ENCODE measurements at regions not wholly inside any gene's neighbourhood (a gene's known extent, or its start where the extent isn't known, plus 50 kb on each side); places are given as distances from the start of the nearest gene placed in this dataset.
A peak's percentile ranks its signal among the peaks of the same experiment; 100 is the strongest.

DNA sequence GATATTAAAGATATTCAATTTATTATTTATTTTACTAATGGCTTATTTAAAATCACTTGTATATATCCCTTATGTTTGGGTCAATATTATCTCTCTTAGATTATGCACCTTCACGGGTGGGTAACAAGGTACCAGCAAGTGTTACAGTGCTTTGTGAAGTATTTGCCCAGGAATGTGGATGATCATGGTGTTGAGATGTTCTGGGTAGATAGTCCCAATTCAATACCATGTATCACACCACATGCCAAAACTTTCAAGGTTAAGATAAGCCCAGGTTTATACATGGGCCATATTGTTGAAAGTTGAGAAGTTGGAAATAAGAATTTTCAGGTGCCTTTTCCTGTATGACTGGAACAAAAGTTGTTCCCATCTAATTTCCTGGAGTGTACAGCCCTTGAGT lies 131.3 kb upstream of the RASSF8 start:
- DNase-seq (ENCODE audit: low spot score): no peak

DNA sequence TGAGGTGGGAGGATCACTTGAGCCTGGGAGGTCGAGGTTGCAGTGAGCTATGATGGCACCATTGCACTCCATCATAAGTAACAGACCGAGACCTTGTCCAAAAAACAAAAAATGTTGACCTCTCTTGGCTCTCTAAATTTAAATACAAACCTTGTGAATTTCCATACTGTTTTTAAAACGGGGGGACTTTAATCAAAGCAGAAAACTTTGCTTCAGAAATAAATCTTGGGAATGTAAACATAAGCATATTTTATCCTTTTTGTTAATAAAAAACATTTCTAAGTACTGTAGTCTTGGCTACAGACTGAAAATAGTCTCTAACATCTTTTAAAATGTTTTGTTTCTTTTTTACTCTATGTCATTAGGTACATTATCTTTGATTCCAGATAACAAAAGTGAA lies 130.7 kb upstream of the RASSF8 start:
- no peak for DNase-seq (ENCODE audit: low spot score)

DNA sequence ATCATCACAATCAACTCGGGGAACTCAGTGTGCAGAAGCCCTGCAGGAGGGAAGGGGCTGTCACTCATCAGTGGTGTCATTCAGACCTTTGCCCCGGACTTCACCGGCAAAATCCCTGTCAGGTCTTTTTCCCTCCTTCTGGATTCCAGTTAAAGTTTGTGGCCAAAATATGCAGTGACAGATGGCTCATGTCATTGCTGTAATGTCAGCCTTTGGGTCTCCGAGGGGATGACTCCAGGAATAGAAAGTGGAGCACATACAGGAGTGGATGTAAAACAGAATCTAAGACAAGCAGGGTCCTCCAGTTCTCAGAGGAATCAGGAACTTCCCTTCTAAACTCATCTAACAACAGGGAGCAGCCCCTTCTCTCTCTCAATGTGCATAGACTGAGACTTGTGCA lies 130.3 kb upstream of the RASSF8 start:
- no peak for DNase-seq (ENCODE audit: low spot score)

DNA sequence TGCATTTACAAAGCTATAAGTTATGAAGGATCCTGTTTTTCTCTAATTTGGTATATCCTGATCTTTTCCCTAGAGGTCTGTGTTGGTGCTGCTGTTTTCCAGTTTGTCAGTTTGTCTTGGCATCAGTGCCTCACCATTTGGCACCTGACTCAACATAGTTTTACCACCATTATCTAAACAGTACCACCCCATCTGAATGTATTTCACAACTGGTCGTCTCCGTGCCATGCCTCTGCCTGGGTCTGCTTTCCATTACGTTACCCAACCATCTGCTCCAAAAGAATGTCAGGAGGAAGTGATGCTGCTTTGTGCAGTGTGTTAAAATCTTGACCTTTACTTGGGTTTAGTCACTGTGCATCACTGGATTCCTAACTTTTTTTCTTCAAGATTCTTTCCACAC lies 129.3 kb upstream of the RASSF8 start:
- DNase-seq (ENCODE audit: low spot score): no peak

DNA sequence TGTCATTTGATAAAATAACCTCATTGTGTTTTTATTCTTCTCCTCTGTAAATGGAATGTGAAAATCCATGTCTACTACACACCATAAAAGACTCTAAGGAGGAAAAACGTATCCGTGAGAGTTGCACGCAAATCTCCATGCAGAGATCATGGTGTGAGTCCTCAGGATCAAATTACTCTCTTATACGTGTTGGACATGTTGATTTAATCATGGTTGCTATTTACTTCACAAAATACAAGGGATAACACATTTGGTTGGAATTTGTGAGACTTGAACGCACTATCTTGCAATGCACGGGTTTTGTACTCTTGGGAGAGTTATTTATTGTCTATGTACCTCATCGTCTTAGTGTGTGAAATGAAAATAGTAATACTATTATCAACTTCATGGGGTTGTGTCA lies 128.0 kb upstream of the RASSF8 start:
- DNase-seq (ENCODE audit: low spot score): no peak

DNA sequence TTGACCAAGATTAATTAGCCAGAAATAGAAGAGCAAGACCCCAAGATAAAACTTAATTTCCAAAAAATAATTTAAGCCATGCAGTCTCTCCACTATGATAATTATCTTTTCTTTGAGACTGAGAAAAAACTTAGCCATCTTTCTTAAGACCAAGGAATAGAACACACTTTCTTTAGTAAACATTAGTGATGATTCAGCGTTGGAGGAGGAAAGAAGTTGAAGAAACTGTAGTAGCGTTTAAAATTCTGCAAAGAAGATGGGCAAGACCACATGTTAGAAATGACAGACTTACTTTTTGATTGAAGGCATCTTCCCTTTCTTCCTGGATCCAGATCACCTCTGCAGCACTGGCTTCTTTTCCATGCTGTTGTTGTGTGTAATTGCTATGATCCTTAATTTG lies 124.8 kb upstream of the RASSF8 start:
- no peak for DNase-seq (ENCODE audit: low spot score)

DNA sequence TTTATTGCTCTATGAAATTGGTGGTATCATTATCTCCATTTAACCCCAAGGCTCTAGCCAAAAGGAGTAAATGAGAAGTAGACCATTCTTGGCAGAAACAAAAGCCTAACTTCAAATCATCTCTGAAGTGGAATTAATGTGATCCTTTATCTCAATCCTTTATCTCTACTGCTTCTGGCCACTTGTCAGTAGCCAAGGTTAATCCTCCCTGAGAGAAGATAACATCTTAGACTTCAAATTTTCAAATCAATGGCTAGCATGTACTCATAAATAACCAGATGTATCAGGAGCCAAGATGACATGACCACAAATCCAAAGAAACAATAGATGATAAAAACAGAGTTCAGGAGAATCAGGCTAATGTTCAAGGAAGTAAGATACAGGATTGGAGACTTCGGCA lies 123.1 kb upstream of the RASSF8 start:
- DNase-seq (ENCODE audit: low spot score): no peak

DNA sequence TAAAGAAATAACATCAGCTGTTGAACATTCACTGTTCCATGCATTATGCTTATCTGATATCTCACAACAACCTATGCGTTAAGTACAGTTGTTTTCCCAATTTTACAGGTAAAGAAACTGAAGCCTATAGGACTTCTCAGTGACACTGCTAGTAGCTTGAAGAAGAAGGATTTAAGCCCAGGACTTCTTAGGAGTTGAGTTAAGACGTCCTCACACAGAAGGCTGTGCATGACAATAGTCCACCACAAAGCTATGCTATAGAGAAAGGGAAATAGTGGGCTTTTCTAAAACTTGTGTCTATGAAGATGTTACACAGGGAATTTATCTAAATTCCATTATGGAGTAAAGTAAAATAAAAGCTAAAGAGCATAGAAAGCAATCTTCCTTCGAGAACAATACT lies 120.5 kb upstream of the RASSF8 start:
- DNase-seq (ENCODE audit: low spot score): no peak

DNA sequence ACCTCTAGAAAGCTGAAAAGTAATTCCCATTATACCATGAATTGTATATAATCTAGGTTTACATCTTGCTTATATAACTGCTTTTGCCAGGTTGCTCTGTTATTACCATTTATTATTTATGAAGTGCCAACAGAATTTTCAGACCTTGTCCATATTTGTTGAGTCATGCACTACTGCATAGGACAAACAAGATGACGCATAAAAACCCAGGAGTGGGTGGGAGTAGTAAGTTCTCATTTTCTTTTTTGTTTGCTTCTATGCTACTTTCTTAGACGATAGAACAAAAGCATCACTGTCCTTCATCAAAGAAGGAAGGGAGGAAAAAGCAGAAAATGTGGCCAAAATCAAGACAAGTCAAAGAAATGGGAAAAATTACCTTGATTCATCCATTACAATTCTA lies 119.0 kb upstream of the RASSF8 start:
- no peak for DNase-seq (ENCODE audit: low spot score)

DNA sequence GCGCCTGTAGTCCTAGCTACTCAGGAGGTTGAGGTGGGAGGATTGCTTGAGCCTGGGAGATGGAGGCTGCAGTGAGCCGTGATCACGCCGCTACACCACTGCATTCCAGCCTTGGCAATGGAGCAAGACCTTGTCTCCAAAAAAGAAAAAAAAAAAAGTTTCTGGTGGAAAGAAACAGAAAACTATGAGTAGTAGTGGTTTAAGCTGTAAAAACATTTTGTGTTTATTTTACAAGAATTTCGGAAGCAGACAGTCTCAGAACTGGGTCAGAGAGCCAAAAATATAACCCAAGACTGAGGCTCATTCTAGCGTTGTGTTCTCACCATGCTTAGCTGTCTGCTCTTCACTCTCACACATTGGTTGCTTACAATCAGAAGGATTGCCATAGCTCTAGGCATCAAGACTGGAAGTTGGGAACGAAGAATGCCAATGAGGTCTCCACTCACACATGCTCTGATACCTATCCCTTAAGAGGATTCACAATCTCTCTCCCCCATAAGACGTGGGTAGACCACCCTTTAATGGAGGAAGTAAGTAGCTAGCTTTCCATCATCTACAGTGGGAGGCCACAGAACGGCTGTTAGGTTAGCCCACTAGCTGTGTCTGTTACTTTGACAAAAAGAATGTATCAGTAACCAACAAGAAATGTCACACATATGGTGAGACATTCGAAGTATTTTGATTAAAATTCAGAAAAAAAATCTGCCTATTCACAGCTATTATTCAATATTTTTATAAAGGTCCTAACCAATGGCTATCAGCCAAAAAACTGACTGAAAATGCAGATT lies 117.6 kb upstream of the RASSF8 start:
- no peak for DNase-seq (ENCODE audit: low spot score)

DNA sequence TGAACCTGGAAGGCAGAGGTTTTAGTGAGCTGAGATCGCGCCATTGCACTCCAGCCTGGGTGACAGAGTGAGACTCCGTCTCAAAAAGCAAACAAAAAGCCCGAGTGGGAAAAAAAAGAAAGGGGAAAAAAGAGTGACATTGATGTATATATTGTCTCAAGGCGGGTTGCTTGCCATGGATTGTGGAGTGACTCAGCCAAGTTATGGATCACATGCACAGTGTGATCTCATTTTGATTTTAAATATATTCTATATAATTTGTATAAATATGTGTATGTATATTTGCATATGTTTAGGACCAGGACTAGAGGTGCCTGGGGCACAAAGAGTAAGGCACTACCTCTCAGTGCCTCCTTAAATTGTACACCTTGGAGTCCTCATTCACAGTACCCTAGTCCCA lies 116.2 kb upstream of the RASSF8 start:
- DNase-seq (ENCODE audit: low spot score): no peak

DNA sequence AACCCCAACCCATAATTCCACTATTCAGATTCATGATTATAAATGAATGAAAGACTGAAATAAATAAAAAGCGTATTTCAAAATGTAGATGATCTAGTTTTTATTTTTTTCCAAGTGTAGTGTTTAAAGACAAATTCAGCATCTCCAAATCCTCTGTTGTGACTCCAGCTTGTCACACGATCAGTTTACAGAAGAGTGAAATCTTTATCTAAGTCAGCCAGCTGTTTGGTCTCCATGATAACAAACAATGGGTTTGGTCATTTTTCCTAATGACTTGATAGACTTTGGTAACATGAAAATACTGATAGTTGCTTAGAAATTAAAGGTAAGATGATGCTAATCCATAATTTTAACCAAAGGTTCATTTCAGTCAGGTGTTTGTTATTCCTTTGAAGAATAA lies 114.5 kb upstream of the RASSF8 start:
- no peak for DNase-seq (ENCODE audit: low spot score)

DNA sequence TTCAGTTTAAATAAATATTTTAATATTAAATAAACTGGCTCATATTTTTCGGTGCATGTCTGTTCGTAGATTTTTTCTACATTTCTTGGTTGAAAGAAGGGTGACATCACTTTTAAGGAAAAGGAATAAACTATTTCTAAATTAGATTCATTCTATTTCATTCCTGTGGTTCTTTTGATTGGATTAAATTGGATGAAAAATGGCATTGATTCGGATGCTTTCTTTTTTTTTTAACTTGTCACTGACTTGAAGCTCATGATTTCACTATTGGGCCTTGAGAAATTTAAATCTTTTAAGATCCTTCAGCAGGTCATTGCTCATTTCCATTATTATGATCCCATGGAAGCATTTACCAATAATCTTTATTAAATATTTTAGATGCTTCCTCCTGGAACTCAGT lies 113.1 kb upstream of the RASSF8 start:
- no peak for DNase-seq (ENCODE audit: low spot score)

DNA sequence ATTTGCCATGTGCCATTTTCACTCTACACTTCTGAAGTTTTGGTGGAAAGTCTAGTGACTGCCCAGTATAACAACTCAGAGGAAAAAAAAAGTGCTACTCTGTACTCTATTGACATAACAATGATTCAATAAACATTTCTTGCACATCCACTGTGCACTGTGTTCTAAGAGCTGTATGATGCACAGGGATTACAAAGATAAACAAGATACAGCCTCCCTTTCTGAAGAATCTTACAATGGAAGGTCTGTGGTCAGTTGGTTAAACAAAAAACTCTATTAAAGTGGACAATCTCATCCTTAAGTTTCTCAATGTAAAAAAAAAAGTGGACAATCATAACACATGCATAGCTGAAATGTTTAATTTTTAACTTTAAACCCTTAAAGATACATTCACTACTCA lies 105.7 kb upstream of the RASSF8 start:
- DNase-seq (ENCODE audit: low spot score): no peak

DNA sequence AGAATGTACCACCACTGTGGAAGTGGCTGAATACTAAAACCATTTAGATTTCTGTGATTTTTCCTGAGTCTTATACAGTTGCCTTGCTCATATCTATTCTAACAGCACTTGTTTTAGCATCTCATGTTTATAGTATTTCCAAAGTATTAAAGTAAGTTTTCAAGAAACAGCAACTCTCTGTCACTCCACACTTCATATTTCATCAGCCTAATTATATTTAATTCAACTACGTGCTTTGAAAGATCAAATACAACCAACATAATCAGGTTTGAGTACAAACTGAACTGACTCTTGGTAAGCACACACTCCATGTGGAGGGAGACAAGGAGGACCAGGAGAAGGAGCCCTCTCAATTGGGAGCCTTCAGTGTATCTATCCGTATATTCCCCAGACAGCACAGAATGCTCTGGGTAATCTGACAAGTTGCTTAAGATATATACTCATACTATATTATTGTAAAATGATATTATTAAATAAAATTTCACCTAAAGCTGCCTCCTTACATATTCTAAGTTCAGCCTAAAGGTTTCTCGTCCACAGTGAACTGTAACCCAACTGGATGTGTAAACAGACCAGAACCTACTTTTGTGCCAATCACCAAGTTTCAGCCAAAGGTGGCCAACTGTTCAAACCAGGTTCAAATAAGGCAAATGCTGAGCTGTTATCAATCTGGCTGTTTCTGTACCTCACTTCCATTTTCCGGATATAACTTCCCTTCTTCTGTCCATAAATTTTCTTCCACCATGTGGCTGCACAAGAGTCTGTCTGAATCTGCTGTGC lies 105.0 kb upstream of the RASSF8 start:
- no peak for DNase-seq (ENCODE audit: low spot score)

DNA sequence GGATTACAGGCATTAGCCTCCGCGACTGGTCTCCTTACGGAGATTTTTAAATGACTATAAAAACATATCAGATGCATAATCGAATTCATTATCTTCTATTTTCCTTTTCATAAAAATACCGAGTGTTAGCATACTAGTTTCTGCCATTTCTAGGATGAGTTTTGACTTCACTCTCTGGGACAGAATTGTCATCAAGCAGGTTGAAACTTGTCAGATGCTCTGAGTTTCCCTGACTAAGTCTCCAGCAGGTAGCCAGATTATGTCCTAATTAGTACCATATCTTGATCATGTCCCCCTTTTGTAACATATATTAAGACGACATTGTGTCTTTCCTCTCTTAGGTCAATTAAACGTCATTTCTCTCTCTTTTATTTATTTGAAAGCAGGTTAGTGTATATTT lies 103.5 kb upstream of the RASSF8 start:
- DNase-seq (ENCODE audit: low spot score): no peak

DNA sequence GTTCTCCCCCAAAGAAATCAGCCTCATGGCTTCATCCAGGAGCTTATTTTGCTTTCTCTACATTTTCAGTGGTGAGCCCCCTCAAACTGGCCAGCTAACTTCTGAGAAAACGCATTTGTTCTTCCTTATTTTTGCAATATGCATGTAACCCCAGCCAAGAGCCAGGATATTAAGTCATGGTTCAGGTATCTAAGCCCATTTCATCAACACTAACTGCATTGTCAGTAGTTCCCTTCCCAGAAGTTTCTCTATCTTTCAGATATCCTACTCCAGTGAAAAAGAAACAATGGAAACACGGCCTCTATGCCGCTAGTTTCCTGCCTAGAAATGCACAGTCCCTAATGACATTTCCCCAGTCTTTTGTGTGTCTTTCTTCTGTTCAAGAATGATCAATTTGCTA lies 102.8 kb upstream of the RASSF8 start:
- DNase-seq (ENCODE audit: low spot score): no peak

DNA sequence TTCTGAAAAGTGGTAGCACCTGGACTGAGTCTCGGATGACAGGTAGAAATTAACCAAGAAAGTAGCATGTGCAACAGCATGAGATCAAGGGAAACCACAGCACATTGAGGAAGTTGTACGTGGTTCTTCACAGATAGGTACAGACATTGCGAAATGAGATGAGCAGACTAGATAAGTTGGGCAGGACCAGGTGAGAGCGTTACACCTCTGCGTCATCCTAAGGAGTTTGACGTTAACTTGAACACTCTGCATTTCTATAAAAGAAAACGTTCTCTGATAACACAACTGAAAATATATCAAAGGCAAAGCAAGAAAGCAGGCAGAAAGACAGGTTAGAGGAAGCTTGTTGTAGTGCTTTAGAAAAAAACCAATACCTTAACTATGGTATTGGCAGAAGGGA lies 98.5 kb upstream of the RASSF8 start:
- no peak for DNase-seq (ENCODE audit: low spot score)

DNA sequence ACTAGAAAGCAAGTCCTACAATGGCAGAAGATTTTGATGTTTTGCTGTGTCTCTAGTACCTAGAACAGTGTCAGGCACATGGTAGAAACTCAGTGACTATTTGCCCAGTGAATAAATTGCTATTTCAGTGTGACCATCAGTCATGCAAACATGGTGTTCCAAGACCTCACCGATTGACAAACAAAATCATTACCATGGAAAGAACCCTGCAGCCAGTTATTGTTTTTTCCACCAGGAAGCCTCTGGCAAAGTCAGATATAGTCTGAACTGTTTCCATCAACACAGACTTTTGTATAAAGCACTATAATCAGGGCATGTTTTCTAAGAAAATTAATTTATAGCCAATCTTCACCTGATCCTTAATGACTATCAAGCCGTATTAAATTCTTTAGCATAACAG lies 97.3 kb upstream of the RASSF8 start:
- no peak for DNase-seq (ENCODE audit: low spot score)

DNA sequence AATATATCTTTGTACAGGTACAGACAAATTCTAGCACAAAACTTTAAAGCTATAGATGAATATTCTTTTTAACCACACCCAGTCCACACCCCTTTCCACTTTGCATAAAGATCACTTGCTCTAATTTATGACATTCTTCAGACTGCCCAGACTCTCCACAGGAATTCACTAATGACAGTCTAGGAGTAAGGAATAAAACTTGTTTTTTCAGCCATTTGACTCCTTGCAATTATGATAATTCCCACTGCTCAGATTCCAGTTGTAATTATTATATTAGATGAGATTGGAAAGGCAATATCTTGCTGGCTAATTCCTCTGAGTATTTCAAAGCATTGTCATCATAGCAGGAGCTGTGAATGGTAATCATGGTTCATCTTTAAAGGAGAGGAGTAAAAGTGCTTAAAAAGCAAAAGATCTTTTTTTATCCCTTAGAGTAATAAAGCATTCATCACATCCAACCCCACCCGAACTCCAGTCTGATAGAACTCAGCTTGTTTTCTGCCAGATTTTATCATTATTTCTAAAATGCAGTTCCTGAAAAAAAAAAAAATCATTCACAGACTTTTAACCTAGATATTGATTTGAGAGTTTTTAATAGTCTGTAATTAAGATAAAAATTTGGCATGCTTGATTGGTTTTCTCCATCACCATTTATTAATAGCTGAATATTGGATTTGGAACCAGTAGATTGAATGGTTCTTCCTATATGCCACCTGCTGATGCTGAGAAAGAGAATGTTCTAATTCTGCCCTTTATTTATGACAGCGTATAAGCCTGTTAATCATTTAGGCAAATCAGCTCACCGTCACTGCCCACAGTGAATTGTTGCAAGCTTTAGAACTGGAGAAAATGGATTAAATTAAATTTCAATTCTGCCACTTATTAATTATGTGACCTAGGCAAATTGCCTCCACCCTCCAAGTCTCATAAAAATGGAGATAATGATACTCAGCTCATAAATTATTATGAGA lies 93.9 kb upstream of the RASSF8 start:
- DNase-seq (ENCODE audit: low spot score): no peak

DNA sequence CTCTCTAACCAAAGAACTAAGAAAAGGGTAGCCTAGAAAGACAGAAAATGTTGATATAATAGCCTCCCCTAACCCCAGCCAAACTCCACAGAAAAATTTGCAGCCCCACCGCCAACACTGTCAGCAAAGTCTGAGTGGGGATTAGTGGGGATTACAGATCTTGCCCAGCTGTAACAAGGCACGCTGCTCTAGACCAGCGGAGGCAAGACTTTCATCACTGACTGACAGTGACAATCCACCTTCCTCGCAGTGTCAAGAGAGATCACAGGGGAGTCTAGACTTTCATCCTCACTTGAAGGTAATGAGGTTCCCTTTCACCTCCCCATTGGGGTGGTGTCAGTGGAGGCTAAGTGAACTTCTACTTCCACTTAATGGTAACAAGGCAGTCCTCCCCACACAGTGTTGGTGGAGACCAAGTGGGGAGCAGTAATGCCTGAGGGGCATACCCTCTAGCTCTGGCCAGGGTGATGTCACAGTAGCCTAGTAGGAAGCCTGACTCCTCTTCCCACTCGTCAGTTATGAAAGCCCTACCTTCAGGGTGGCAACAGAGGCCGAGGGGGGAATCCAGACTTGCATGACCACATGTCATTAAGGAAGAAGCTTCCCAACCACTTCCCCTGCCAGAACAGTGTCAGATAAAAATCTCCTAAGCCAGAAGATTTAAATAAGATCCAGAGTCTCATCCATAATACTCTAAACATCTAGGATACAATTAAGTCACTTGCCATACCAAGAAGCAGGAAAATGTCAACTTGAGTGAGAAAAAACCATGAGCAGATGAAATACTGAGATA lies 91.7 kb upstream of the RASSF8 start:
- peak; percentile 82 for DNase-seq (ENCODE audit: low spot score)

DNA sequence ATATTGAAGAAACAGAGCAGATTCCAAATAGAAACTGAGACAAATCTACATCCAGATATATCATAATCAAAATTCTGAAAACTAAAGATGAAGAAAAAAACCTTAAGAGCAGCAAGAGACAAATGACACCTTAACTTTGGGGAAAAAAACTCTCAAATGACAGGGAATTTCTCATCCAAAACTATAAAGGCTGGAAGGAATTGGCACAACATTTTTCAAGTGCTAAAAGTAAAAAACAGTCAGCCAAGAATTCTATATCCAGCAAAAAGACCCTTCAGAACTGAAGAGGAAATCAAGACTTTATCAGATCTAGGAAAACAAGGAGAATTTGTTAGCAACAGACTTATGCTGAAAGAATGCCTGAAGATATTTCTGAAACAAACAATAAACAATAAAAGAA lies 90.3 kb upstream of the RASSF8 start:
- DNase-seq (ENCODE audit: low spot score): no peak
